Endothelial cell of umbilical vein (primary cell): ENCODE measurements at regions not wholly inside any gene's neighbourhood (a gene's known extent, or its start where the extent isn't known, plus 50 kb on each side); places are given as distances from the start of the nearest gene placed in this dataset.

Source experiments
- BruUV-seq: library from RNA; stranded (reverse); fragments of 400-500 nt; replicated peaks from 2 replicates; lab custom pipeline; 2021; lab: Mats Ljungman, UMichigan
- CTCF ChIA-PET: fragments of 300-600, 350-600 bp; sonication (Branson Sonifier 250); formaldehyde crosslinking; loops from one replicate; lab custom pipeline; 2021; ENCODE audit warnings: antibody characterized with exemption, inconsistent platforms; lab: Charles Lee
- POLR2A ChIA-PET: fragments of 300-600, 350-600 bp; sonication (Branson Sonifier 250); formaldehyde crosslinking; loops from one replicate; lab custom pipeline; 2021; ENCODE audit warnings: antibody characterized with exemption, inconsistent platforms; lab: Charles Lee
- DNase-seq: peaks from one replicate; pipeline ENCODE4 v3.0.0-alpha.2; 2011; ENCODE audit warnings: low read depth, low spot score
- FAIRE-seq: peaks from 2 replicates; lab custom pipeline; 2011; peaks lifted over from hg19 to GRCh38; lab: Jason Lieb, UNC
- H2AFZ ChIP-seq: 2 replicates; pipeline ENCODE4 v1.6.0; 2012; ENCODE audit warnings: low read depth, low read length, control low read depth, inconsistent platforms
- H3K27ac ChIP-seq: 2 replicates; pipeline ENCODE4 v1.5.1; 2011; ENCODE audit warnings: low read depth, mild to moderate bottlenecking, control low read depth, low read length, moderate library complexity; ENCODE audit not compliant: insufficient read depth
- H3K27me3 ChIP-seq, 2 experiments: 2 replicates each; pipeline versions ENCODE4 v1.6.0 to v1.6.1; 2011; ENCODE audit warnings: low read length in 2 of 2, mixed read lengths in 1 of 2; ENCODE audit not compliant: control insufficient read depth in 2 of 2, insufficient read depth in 2 of 2
- H3K36me3 ChIP-seq, 2 experiments: 2 replicates in 1 of 2; 3 replicates in 1 of 2; pipeline ENCODE4 v1.5.1; 2011; ENCODE audit warnings: low read length in 2 of 2, mild to moderate bottlenecking in 1 of 2, moderate library complexity in 1 of 2; ENCODE audit not compliant: control insufficient read depth in 2 of 2, insufficient read depth in 2 of 2; ENCODE audit errors: extremely low read depth in 1 of 2
- H3K4me1 ChIP-seq: 3 replicates; pipeline ENCODE4 v1.5.1; 2011; ENCODE audit warnings: mild to moderate bottlenecking, low read length; ENCODE audit not compliant: control insufficient read depth, insufficient read depth; ENCODE audit errors: extremely low read depth
- H3K4me2 ChIP-seq: 2 replicates; pipeline ENCODE4 v1.6.1; 2011; ENCODE audit warnings: low read length, control low read depth, mixed read lengths; ENCODE audit not compliant: insufficient read depth
- H3K4me3 ChIP-seq, 3 experiments: fragments of 200-600 bp in 1 of 3; sonication (generic), shearing (Covaris generic) in 1 of 3; replicated peaks in 1 of 3; 2 replicates each; pipeline ENCODE4 v1.5.1; 2011 to 2016; ENCODE audit warnings: control low read depth in 3 of 3, low read length in 3 of 3, mild to moderate bottlenecking in 2 of 3, inconsistent platforms in 1 of 3, low read depth in 1 of 3, moderate library complexity in 1 of 3; ENCODE audit not compliant: insufficient read depth in 1 of 3
- H3K79me2 ChIP-seq: 2 replicates; pipeline ENCODE4 v1.6.0; 2012; ENCODE audit warnings: low read length, inconsistent platforms; ENCODE audit not compliant: control insufficient read depth, insufficient read depth
- H3K9ac ChIP-seq: replicated peaks from 2 replicates; pipeline ENCODE3; 2011; ENCODE audit warnings: low read length, control low read depth; ENCODE audit not compliant: insufficient read depth; ENCODE audit errors: extremely low read depth
- H3K9me1 ChIP-seq: replicated peaks from 3 replicates; pipeline ENCODE4 v1.6.0; 2011; ENCODE audit warnings: mild to moderate bottlenecking, low read length; ENCODE audit not compliant: control insufficient read depth, insufficient read depth; ENCODE audit errors: extremely low read depth
- H3K9me3 ChIP-seq: replicated peaks from 2 replicates; pipeline ENCODE4 v1.5.1; 2012; ENCODE audit warnings: low read length, inconsistent platforms; ENCODE audit not compliant: control insufficient read depth, insufficient read depth
- H4K20me1 ChIP-seq: replicated peaks from 2 replicates; pipeline ENCODE3; 2011; ENCODE audit warnings: mild to moderate bottlenecking, low read length; ENCODE audit not compliant: control insufficient read depth, insufficient read depth; ENCODE audit errors: extremely low read depth
- CTCF ChIP-seq, 2 donors: IDR thresholded peaks; 1 replicate in 1 of 2; 2 replicates in 1 of 2; pipeline ENCODE4 v1.5.1; 2011; ENCODE audit warnings: low read length in 2 of 2, mild to moderate bottlenecking in 2 of 2, moderate library complexity in 2 of 2, control low read depth in 1 of 2, inconsistent platforms in 1 of 2, low read depth in 1 of 2; ENCODE audit not compliant: insufficient read depth in 1 of 2; ENCODE audit errors: extremely low read depth in 1 of 2
- EZH2 ChIP-seq: IDR thresholded peaks from 2 replicates; pipeline ENCODE4 v1.6.1; 2012; ENCODE audit warnings: borderline replicate concordance, low read depth, mild to moderate bottlenecking, moderate library complexity, low read length, inconsistent platforms; ENCODE audit not compliant: severe bottlenecking
- FOS ChIP-seq: IDR thresholded peaks from 2 replicates; pipeline ENCODE4 v1.6.1; 2011; ENCODE audit warnings: mild to moderate bottlenecking, low read length, moderate library complexity, borderline replicate concordance; ENCODE audit not compliant: insufficient read depth
- GATA2 ChIP-seq: IDR thresholded peaks from 2 replicates; pipeline ENCODE4 v1.7.0; 2011; ENCODE audit warnings: low read depth, mild to moderate bottlenecking, moderate library complexity, mixed read lengths, low read length; ENCODE audit not compliant: insufficient read length, insufficient read depth
- JUN ChIP-seq: IDR thresholded peaks from 2 replicates; pipeline ENCODE4 v1.6.1; 2011; ENCODE audit warnings: borderline replicate concordance, low read depth; ENCODE audit not compliant: insufficient read length, insufficient read depth
- MAX ChIP-seq: IDR thresholded peaks from 2 replicates; pipeline ENCODE4 v1.6.1; 2011; ENCODE audit not compliant: insufficient read depth, insufficient read length
- MYC ChIP-seq: IDR thresholded peaks from one replicate; pipeline ENCODE4 v1.6.1; 2011; ENCODE audit warnings: mild to moderate bottlenecking, low read depth, low read length
- POLR2A ChIP-seq: IDR thresholded peaks from 2 replicates; pipeline ENCODE4 v1.6.1; 2012; ENCODE audit warnings: low read depth, mild to moderate bottlenecking, control low read depth, low read length
- POLR2AphosphoS5 ChIP-seq: IDR thresholded peaks from 2 replicates; pipeline ENCODE4 v1.6.1; 2012; ENCODE audit warnings: low read depth, mild to moderate bottlenecking, control low read depth, low read length, moderate library complexity; ENCODE audit not compliant: insufficient read depth
- dilution Hi-C: fragments of 300-500 bp; cut with MboI; formaldehyde crosslinking; loops from one replicate; pipeline ENCODE4 v1.15.0; 2019; ENCODE audit warnings: low sequenced_read_pairs; ENCODE audit not compliant: extremely low pct_ligation_motif_present
- intact Hi-C: fragments of 100-400 bp; cut with micrococcal nuclease; formaldehyde crosslinking; loops from one replicate; pipeline ENCODE4 v1.10.0; 2022

DNA sequence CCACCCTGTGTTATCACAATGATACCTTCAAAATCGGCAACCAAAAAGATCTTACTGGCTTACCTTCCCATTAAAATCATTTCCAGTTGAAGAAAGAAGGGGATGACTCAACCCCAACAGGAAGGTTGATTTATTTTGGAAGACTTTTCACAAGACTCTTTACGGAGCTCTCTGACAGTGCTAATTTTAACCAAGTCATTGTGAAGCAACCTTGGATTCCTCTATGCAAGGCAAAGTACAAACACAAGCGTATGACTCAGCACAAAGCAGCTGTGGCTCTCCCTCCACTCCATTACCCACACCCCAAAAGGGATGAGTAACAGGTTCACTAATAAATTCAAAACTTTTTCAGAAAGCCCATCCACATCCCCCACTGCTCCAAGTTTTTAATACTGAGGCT lies 213.8 kb upstream of the FGF13 start:
- BruUV-seq, result no TSS peak
- no peaks in the 10 kb centered on the region for H3K9me3 ChIP-seq
- no peaks in the 10 kb centered on the region for H3K27me3 ChIP-seq
- H3K27ac ChIP-seq, result no peak overlapping the region
- CTCF ChIA-PET, result no interaction called here
- TF ChIP-seq GATA2 (no peak), POLR2AphosphoS5 (no peak), MAX (no peak), EZH2 (no peak), FOS (no peak), MYC (no peak), CTCF (IDR thresholded peaks at IDR 0.05; ENCODE audit: extremely low read depth in 1 of 2, insufficient read depth in 1 of 2, low read depth in 1 of 2, low read length in 2 of 2) (no peak), JUN (no peak), POLR2A (no peak)
- no peak overlapping the region for H2AFZ ChIP-seq
- intact Hi-C loops, result no loop called here
- dilution Hi-C loops, result no loop called here
- H3K79me2 ChIP-seq, result no peaks in the 10 kb centered on the region
- POLR2A ChIA-PET, result no interaction called here
- no peak overlapping the region for H3K4me3 ChIP-seq
- H3K9me1 ChIP-seq, result no peaks in the 10 kb centered on the region
- FAIRE-seq, result no peak
- no peaks in the 10 kb centered on the region for H3K4me1 ChIP-seq
- DNase-seq, result no peak
- H3K36me3 ChIP-seq, result no peaks in the 10 kb centered on the region
- H3K9ac ChIP-seq, result no peak overlapping the region
- no peak overlapping the region for H3K4me2 ChIP-seq
- no peaks in the 10 kb centered on the region for H4K20me1 ChIP-seq
